PFSK-1 (cell line): ENCODE measurements at regions not wholly inside any gene's neighbourhood (a gene's known extent, or its start where the extent isn't known, plus 50 kb on each side); places are given as distances from the start of the nearest gene placed in this dataset.

Source experiments
- POLR2AphosphoS5 ChIP-seq: IDR thresholded peaks from 2 replicates; pipeline ENCODE4 v1.6.1; 2012; ENCODE audit warnings: low read depth, mild to moderate bottlenecking, control low read depth, low read length, moderate library complexity
- REST ChIP-seq, 2 experiments: IDR thresholded peaks; 2 replicates each; pipeline versions ENCODE4 v1.6.1 to v1.8.0; 2011 to 2012; ENCODE audit warnings: low read depth in 2 of 2, low read length in 2 of 2, control low read depth in 1 of 2, inconsistent platforms in 1 of 2, mild to moderate bottlenecking in 1 of 2, moderate library complexity in 1 of 2; ENCODE audit not compliant: insufficient read depth in 1 of 2

DNA sequence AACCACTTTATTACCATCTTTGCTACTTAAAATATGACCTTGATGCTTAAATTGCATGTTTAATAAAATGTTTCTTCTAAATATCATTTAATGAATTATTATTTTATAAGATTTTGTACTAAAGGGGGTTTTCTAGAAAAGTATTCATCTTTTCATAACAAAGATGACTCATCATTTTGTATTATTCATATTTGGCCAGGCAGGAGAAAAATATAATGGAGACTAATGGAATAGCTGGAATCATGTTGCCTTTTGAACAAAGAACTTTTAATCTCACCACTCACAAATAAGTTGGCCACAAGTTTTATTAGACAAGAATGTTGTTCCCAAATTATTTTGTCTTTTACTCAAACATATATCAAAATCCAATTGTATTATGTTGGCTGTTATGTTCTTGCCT, 882.4 kb downstream of the DSC3 start:
- TF ChIP-seq POLR2AphosphoS5 (no peak), REST (IDR thresholded peaks at IDR 0.05; ENCODE audit: insufficient read depth in 1 of 2, low read depth in 2 of 2, low read length in 2 of 2) (no peak)
